ENCODE measurements at regions not wholly inside any gene's neighbourhood (a gene's known extent, or its start where the extent isn't known, plus 50 kb on each side); places are given as distances from the start of the nearest gene placed in this dataset.
"Not testable (repeated sequence)": the region's sequence is repeated elsewhere in the genome, so short reads cannot be mapped to it uniquely, and the experiment has no call there.

DNA sequence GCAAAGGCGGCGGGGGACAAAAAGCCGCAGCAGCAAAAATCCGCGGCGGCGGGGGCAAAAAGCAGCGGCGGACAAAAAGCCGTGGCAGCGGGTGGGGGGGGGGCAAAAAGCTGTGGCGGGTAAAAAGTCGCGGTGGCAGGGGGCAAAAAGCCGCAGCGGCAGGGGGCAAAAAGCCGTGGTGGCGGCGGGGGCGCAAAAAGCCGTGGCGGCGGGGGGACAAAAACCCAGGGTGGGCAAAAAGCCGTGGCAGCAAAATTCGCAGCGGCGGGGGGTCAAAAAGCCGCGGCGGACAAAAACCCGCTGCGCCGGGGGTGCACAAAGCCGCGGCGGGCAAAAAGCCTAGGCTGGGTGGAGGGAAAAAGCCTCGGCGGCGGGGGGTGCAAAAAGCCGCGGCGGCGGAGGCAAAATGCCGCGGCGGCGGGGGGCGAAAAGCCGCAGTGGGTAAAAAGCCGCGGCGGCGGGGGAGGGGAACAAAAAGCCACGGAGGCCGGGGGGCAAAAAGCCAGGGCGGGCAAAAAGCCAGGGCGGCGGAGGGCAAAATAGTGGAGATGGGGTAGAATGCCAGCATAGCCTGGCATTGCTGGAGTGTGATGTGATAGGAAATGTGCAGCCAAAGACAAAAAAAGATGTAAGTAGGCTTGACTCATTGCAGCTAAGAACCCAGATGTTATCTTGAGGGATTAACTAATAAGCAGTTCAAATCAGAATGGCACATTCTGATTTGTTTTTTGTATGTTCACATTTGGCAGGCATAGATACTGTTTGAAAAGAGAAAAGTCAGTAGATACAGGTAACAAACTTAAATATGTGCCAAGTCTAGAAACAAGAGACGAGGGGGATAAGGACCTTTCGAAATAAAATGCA is 1076.3 kb downstream of the RPIA start:
- no peak overlapping the region for H3K4me3 ChIP-seq (ENCODE audit: low read length)
- TF ChIP-seq, protein P1, sequence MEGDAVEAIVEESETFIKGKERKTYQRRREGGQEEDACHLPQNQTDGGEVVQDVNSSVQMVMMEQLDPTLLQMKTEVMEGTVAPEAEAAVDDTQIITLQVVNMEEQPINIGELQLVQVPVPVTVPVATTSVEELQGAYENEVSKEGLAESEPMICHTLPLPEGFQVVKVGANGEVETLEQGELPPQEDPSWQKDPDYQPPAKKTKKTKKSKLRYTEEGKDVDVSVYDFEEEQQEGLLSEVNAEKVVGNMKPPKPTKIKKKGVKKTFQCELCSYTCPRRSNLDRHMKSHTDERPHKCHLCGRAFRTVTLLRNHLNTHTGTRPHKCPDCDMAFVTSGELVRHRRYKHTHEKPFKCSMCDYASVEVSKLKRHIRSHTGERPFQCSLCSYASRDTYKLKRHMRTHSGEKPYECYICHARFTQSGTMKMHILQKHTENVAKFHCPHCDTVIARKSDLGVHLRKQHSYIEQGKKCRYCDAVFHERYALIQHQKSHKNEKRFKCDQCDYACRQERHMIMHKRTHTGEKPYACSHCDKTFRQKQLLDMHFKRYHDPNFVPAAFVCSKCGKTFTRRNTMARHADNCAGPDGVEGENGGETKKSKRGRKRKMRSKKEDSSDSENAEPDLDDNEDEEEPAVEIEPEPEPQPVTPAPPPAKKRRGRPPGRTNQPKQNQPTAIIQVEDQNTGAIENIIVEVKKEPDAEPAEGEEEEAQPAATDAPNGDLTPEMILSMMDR (conservative IDR thresholded peaks at IDR 0.05; ENCODE audit: low read length), result no peak
- no peak for DNase-seq (ENCODE audit: low read depth)

DNA sequence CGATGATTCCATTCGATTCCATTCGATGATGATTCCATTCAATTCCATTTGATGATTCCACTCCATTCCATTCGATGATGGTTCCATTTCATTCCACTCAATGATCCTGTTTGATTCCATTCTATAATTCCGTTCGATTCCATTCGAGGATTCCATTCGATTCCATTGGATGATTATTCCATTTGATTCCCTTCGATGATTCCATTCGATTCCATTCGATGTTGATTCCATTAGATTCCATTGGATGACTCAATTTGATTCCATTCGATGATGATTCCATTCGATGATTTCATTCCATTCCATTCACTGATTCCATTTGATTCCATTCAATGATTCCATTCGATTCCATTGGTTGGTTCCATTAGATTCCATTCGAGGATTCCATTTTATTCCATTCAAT is 1084.4 kb downstream of the RPIA start:
- TF ChIP-seq, protein P1 (conservative IDR thresholded peaks at IDR 0.05; ENCODE audit: low read length), result no peak
- H3K4me3 ChIP-seq (ENCODE audit: low read length), result no peak overlapping the region
- no peak for DNase-seq (ENCODE audit: low read depth)

DNA sequence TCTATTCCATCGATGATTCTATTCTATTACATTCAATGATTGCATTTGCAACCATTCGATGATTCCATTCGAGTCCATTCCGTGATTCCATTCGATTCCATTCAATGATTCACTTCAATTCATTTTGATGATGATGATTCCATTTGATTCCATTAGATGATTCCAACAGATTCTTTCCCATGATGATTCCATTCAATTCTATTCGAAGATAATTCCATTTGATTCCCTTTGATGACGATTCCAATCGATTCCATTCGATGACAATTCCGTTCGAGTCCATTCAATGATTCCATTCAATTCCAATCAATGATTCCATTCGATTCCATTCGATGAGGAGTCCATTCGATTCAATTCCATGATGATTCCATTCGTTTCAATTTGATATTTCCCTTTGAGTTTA is 1088.8 kb downstream of the RPIA start:
- TF ChIP-seq, protein P1 (conservative IDR thresholded peaks at IDR 0.05; ENCODE audit: low read length), result no peak
- H3K4me3 ChIP-seq (ENCODE audit: low read length), result no peak overlapping the region
- DNase-seq (ENCODE audit: low read depth), result no peak

DNA sequence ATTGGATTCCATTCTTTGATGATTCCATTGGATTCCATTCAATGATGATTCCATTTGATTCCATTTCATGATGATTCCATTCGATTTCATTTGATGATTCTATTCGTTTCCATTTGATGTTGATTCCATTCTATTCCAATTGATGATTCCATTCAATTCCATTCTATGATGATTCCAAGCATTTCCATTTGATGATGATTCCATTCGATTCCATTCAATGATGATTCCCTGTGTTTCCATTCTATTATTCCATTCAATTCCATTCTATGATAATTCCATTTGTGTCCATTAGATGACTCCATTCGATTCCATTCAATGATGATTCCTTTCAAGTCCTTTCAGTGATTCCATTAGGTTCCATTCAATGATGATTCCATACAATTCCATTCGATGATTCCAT is 1090.5 kb downstream of the RPIA start:
- TF ChIP-seq, protein P1 (conservative IDR thresholded peaks at IDR 0.05; ENCODE audit: low read length), result no peak
- no peak overlapping the region for H3K4me3 ChIP-seq (ENCODE audit: low read length)
- no peak for DNase-seq (ENCODE audit: low read depth)

DNA sequence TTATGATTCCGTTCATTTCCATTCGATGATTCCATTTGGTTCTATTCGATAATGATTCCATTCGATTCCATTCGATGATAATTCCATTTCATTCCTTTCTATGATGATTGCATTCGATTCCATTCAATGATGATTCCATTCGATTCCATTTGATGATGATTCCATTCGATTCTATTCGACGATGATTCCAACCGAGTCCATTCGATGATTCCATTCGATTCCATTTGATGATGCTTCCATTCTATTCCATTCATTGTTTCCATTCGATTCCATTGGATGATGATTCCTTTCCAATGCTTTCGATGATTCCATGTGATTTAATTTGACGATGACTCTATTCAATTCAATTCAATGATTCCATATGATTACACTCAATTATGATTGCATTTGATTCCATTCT is 1093.5 kb downstream of the RPIA start:
- no peak overlapping the region for H3K4me3 ChIP-seq (ENCODE audit: low read length)
- TF ChIP-seq, protein P1 (conservative IDR thresholded peaks at IDR 0.05; ENCODE audit: low read length), result no peak

DNA sequence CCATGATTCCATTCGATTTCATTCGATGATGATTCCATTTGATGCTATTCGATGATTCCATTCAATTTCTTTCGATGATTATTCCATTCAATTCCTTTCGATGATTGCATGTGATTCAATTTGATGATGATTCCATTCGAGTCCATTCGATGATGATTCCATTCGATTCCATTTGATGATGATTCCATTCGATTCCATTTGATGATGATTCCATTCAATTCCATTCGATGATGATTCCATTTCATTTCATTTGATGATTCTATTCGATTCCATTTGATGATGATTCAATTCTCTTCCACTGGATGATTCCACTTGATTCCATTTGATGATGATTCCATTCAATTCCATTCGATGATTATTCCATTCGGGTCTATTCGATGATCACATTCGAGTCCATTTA is 1094.1 kb downstream of the RPIA start:
- H3K4me3 ChIP-seq (ENCODE audit: low read length); DNase-seq (ENCODE audit: low read depth): not testable (repeated sequence)

More for the DNA sequence above, 1093.5 kb downstream of the RPIA start:
- DNase-seq (ENCODE audit: low read depth), result no peak

DNA sequence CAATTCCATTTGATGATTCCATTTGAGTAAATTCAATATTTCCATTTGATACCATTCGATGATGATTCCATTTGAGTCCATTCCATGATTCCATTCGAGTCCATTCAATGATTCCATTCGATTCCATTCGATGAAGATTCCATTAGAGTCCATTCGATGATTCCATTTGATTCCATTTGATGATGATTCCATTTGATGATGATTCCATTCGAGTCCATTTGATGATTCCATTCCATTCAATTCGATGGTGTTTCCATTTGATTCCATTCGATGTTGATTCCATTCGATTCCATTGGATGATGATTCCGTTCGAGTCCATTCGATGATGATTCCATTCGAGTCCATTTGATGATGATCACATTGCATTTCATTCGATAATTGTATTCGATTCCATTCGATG is 1095.2 kb downstream of the RPIA start:
- H3K4me3 ChIP-seq (ENCODE audit: low read length); DNase-seq (ENCODE audit: low read depth): not testable (repeated sequence)

DNA sequence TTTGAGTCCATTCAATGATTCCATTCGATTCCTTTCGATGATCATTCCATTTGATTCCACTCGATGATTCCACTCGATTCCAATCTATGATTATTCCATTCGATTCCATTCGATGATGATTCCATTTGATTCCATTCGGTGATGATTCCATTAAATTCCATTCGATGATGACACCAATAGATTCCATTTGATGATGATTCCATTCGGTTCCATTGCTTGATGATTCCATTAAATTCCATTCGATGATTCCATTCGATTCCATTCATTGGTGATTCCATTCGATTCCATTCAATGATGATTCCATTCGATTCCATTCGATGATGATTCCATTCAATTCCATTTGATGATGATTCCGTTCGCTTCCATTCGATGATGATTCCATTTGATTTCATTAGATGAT is 1104.1 kb downstream of the RPIA start:
- not testable (repeated sequence) for H3K4me3 ChIP-seq (ENCODE audit: low read length); DNase-seq (ENCODE audit: low read depth)

All from AG10803 (cell line).